Cardiac fibroblast (primary cell): ENCODE measurements at regions not wholly inside any gene's neighbourhood (a gene's known extent, or its start where the extent isn't known, plus 50 kb on each side); places are given as distances from the start of the nearest gene placed in this dataset.

ENCODE experiments used
- DNase-seq, 2 donors: peaks; one replicate each; pipeline versions ENCODE4 v3.0.0 to v3.0.0-alpha.2; 2010; ENCODE audit warnings: low read depth in 2 of 2
- H3K4me3 ChIP-seq, 2 donors: replicated peaks in 1 of 2; 1 replicate in 1 of 2; 2 replicates in 1 of 2; pipeline ENCODE4 v1.5.1; 2011; ENCODE audit warnings: low read depth in 2 of 2, low read length in 2 of 2, mild to moderate bottlenecking in 2 of 2, moderate library complexity in 1 of 2
- TF ChIP-seq, protein P1 (sequence below): IDR thresholded peaks from one replicate; pipeline ENCODE4 v1.5.1; 2011; ENCODE audit warnings: low read depth, mild to moderate bottlenecking, low read length, inconsistent platforms

DNA sequence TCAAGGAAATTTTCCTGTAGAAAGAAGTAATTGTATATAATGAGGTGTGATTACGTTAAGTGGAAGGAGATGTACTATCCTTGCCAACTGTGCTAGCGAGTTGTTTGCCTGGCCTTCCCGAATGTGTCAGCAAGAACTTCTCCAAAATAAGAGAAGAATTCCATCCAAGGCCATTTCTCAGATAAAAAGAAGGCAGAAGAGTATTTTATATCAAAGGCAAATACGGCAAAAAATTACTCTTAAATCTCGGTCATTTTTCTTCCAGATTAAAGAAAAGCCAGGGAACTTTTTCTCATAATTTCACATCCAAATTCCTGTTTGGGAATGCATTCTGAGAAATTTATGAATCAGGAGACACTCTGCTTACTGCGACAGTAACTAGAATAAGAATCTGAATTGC is 290.6 kb downstream of the CBLN4 start:
- no peak overlapping the region for H3K4me3 ChIP-seq
- TF ChIP-seq, protein P1, sequence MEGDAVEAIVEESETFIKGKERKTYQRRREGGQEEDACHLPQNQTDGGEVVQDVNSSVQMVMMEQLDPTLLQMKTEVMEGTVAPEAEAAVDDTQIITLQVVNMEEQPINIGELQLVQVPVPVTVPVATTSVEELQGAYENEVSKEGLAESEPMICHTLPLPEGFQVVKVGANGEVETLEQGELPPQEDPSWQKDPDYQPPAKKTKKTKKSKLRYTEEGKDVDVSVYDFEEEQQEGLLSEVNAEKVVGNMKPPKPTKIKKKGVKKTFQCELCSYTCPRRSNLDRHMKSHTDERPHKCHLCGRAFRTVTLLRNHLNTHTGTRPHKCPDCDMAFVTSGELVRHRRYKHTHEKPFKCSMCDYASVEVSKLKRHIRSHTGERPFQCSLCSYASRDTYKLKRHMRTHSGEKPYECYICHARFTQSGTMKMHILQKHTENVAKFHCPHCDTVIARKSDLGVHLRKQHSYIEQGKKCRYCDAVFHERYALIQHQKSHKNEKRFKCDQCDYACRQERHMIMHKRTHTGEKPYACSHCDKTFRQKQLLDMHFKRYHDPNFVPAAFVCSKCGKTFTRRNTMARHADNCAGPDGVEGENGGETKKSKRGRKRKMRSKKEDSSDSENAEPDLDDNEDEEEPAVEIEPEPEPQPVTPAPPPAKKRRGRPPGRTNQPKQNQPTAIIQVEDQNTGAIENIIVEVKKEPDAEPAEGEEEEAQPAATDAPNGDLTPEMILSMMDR = no peak
- no peak for DNase-seq

DNA sequence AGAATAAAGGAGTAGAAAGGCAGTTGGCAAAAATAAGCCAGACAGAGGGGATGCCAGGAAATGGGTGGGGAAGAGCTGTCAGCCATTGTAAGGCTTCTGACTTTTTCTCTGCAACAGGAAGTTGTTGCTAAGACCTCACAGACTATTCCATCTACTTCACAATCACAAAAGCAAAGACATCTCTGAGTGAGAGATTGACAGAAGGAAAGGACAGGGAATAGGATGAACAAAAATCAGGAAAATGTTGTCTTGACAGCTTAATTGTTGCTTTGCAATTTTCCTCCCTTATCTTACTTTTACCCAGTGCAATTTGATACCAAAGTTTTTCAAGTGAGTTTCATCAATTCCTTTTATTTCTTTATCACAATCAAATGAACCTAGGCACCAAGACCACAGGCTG is 291.2 kb downstream of the CBLN4 start:
- no peak for DNase-seq

DNA sequence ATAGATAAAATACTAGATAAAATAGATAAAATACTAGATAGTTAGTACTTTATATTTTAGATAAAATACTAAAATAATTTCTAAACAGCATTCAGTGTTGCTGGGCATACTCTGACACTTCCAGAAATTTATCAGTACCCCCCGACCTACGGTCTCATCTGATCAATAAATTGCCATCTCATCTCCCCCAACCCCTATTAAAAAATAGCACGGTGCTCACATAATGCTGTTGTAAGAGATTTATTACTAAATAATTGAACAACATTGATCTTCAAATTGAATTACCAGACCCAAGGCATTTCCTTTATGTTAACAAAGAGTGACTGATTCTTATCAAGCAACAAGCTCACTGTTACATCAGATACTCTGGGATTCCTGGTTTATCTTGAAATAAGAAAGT is 300.9 kb downstream of the CBLN4 start:
- TF ChIP-seq, protein P1 = no peak
- DNase-seq = no peak
- no peak overlapping the region for H3K4me3 ChIP-seq

More for the DNA sequence above, 291.2 kb downstream of the CBLN4 start:
- TF ChIP-seq, protein P1 = no peak
- no peak overlapping the region for H3K4me3 ChIP-seq

DNA sequence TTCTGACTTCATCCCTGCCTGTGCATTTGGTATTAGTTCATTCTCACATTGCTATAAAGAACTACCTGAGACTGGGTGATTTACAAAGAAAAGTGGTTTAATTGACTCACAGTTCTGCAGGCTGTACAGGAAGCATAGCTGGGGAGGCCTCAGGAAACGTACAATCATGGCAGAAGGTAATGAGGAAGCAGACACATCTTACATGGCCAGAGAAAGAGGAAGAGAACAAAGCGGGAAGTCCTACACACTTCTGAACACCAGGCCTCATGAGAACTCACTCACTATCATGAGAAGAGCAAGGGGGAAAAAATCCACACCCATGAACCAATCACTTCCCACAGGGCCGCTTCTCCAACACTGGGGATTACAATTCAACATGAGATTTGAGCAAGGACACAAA is 303.9 kb downstream of the CBLN4 start:
- TF ChIP-seq, protein P1 = no peak
- no peak for DNase-seq
- H3K4me3 ChIP-seq = no peak overlapping the region

DNA sequence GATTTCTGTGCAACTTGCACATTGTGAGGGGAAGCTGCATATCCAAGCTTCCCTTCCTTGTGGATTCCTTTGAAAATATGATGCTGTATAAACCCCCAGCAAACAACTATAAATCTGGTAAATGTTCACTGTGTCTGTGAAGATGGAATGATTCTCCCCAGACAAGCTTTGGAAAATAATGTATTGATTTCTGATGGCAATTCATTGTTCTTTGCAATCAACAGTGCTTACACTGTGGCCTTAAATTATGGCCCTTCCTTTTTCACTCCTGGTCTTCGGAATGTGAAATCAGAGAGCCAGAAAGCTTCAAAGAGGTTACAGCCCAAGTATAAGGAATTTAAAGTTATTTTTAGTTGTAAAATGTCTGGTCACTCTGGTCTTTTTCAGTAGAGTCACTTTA is 308.8 kb downstream of the CBLN4 start:
- TF ChIP-seq, protein P1 = no peak
- DNase-seq = no peak
- H3K4me3 ChIP-seq = no peak overlapping the region

DNA sequence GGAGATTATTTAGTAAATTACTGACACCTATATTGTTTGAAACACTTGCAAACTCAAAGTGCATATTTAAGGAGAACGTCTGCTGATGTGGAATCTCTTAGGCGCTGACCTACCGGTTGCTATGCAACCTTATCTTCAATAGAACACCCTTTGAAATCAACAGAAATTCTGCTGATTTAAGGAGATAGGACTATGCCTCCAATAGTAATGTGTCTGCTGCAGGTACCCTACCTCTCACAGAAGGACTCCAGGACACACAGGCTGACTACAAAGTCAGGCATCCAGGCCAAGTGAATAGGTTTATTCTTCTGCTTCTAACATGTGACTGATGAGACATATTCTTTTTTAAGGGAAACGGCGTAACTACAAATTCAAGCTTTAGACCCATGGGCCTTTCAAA is 311.7 kb downstream of the CBLN4 start:
- TF ChIP-seq, protein P1 = no peak
- H3K4me3 ChIP-seq = no peak overlapping the region
- no peak for DNase-seq

DNA sequence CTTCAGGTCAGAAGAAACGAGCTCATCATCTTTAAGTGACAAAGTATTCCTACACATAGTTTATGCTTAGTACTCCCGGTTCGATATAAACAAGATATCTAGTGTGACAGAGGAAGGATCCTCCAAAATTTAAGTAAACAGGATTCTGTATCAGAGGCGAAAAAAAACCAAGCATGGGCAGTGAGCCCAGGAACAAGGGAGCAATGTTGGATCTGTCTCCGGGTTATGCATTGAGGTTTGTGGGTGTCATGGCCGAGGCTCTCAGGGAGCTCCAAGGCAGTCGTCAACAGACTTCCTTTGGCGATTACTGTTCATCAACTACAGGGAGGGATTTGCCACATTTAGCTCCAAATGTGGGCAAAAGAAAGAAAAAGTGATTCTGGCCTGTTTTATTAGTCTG is 319.5 kb downstream of the CBLN4 start:
- H3K4me3 ChIP-seq = no peak overlapping the region
- DNase-seq = no peak
- TF ChIP-seq, protein P1 = no peak
